KMS-11 (cell line): ENCODE measurements at regions not wholly inside any gene's neighbourhood (a gene's known extent, or its start where the extent isn't known, plus 50 kb on each side); places are given as distances from the start of the nearest gene placed in this dataset.

Experiments
- H2AFZ ChIP-seq: fragments of 200-600 bp; sonication (generic); 2 replicates; pipeline ENCODE4 v1.6.1; 2016; ENCODE audit warnings: antibody characterized with exemption, mixed run types, low read depth
- H3K27ac ChIP-seq: fragments of 200-600 bp; sonication (generic); 2 replicates; pipeline ENCODE4 v1.6.1; 2016; ENCODE audit warnings: mild to moderate bottlenecking, mixed run types
- H3K27me3 ChIP-seq: fragments of 200-600 bp; sonication (generic); 2 replicates; pipeline ENCODE4 v1.6.1; 2017; ENCODE audit warnings: mild to moderate bottlenecking, low read depth, mixed run types, moderate library complexity; ENCODE audit not compliant: insufficient read depth
- H3K36me3 ChIP-seq: fragments of 200-600 bp; sonication (generic); 2 replicates; pipeline ENCODE4 v1.6.1; 2017; ENCODE audit warnings: mild to moderate bottlenecking, mixed run types; ENCODE audit not compliant: insufficient read depth
- H3K4me1 ChIP-seq: fragments of 200-600 bp; sonication (generic); 2 replicates; pipeline ENCODE4 v1.6.1; 2016; ENCODE audit warnings: mild to moderate bottlenecking, low read depth, mixed run types; ENCODE audit not compliant: poor library complexity, severe bottlenecking
- H3K4me2 ChIP-seq: fragments of 200-600 bp; sonication (generic); 2 replicates; pipeline ENCODE4 v1.7.0; 2016; ENCODE audit warnings: mild to moderate bottlenecking, mixed run types
- H3K4me3 ChIP-seq: fragments of 200-600 bp; sonication (generic); IDR thresholded peaks from 2 replicates; pipeline ENCODE4 v1.6.1; 2017; ENCODE audit warnings: low read depth, low read length, mixed read lengths; ENCODE audit not compliant: insufficient read depth
- H3K79me2 ChIP-seq: fragments of 200-600 bp; sonication (generic); 2 replicates; pipeline ENCODE4 v1.6.1; 2016; ENCODE audit warnings: low read depth, mixed run types; ENCODE audit not compliant: insufficient read depth
- H3K9ac ChIP-seq: fragments of 200-600 bp; sonication (generic); 2 replicates; pipeline ENCODE4 v1.6.1; 2016; ENCODE audit warnings: mild to moderate bottlenecking, mixed run types
- H4K20me1 ChIP-seq: fragments of 200-600 bp; sonication (generic); 2 replicates; pipeline ENCODE4 v1.6.1; 2016; ENCODE audit warnings: mild to moderate bottlenecking, mixed run types; ENCODE audit not compliant: insufficient read depth
- CTCF ChIP-seq: fragments of 200-600 bp; sonication (generic); conservative IDR thresholded peaks from 2 replicates; pipeline ENCODE4 v1.6.1; 2017; ENCODE audit warnings: low read depth, mild to moderate bottlenecking, antibody characterized with exemption, low read length, moderate library complexity, mixed read lengths

GRCh38 chr11:29801561-29801960, 215.3 kb downstream of the KCNA4 start:
- H2AFZ ChIP-seq = no peak overlapping the region
- H3K4me3 ChIP-seq = no peak overlapping the region
- no peaks in the 10 kb centered on the region for H4K20me1 ChIP-seq
- no peak overlapping the region for H3K27ac ChIP-seq
- H3K4me2 ChIP-seq = no peak overlapping the region
- H3K79me2 ChIP-seq = no peaks in the 10 kb centered on the region
- no peaks in the 10 kb centered on the region for H3K36me3 ChIP-seq
- H3K27me3 ChIP-seq = no peaks in the 10 kb centered on the region
- TF ChIP-seq CTCF = no peak
- no peaks in the 10 kb centered on the region for H3K4me1 ChIP-seq
- no peak overlapping the region for H3K9ac ChIP-seq

GRCh38 chr11:29786092-29786491, 230.7 kb downstream of the KCNA4 start:
- Histone ChIP-seq H3K4me1 (no peaks in the 10 kb centered on the region), H3K27ac (no peak overlapping the region), H2AFZ (no peak overlapping the region), H4K20me1 (no peaks in the 10 kb centered on the region), H3K36me3 (no peaks in the 10 kb centered on the region), H3K9ac (no peak overlapping the region), H3K4me3 (no peak overlapping the region), H3K79me2 (no peaks in the 10 kb centered on the region), H3K27me3 (no peaks in the 10 kb centered on the region), H3K4me2 (no peak overlapping the region)
- no peak for TF ChIP-seq CTCF

- Histone ChIP-seq H3K4me2 (no peak overlapping the region), H2AFZ (no peak overlapping the region), H3K36me3 (no peaks in the 10 kb centered on the region), H3K27me3 (no peaks in the 10 kb centered on the region), H3K4me3 (no peak overlapping the region), H4K20me1 (no peaks in the 10 kb centered on the region), H3K4me1 (no peaks in the 10 kb centered on the region), H3K27ac (no peak overlapping the region), H3K79me2 (no peaks in the 10 kb centered on the region), H3K9ac (no peak overlapping the region)
- TF ChIP-seq CTCF = no peak
Observed at GRCh38 chr11:29783506-29783905, 233.3 kb downstream of the KCNA4 start.

GRCh38 chr11:29782447-29782846, 234.4 kb downstream of the KCNA4 start:
- Histone ChIP-seq H3K4me3 (no peak overlapping the region), H3K4me1 (no peaks in the 10 kb centered on the region), H3K4me2 (no peak overlapping the region), H4K20me1 (no peaks in the 10 kb centered on the region), H3K36me3 (no peaks in the 10 kb centered on the region), H3K9ac (no peak overlapping the region), H3K27me3 (no peaks in the 10 kb centered on the region), H3K79me2 (no peaks in the 10 kb centered on the region), H2AFZ (no peak overlapping the region), H3K27ac (no peak overlapping the region)
- no peak for TF ChIP-seq CTCF

- Histone ChIP-seq H3K79me2 (no peaks in the 10 kb centered on the region), H3K27me3 (no peaks in the 10 kb centered on the region), H3K4me1 (no peaks in the 10 kb centered on the region), H3K9ac (no peak overlapping the region), H3K4me2 (no peak overlapping the region), H3K27ac (no peak overlapping the region), H2AFZ (no peak overlapping the region), H4K20me1 (no peaks in the 10 kb centered on the region), H3K36me3 (no peaks in the 10 kb centered on the region), H3K4me3 (no peak overlapping the region)
- TF ChIP-seq CTCF = no peak
Observed at GRCh38 chr11:29781268-29781667, 235.6 kb downstream of the KCNA4 start.
